ENCODE measurements at regions not wholly inside any gene's neighbourhood (a gene's known extent, or its start where the extent isn't known, plus 50 kb on each side); places are given as distances from the start of the nearest gene placed in this dataset.

DNA sequence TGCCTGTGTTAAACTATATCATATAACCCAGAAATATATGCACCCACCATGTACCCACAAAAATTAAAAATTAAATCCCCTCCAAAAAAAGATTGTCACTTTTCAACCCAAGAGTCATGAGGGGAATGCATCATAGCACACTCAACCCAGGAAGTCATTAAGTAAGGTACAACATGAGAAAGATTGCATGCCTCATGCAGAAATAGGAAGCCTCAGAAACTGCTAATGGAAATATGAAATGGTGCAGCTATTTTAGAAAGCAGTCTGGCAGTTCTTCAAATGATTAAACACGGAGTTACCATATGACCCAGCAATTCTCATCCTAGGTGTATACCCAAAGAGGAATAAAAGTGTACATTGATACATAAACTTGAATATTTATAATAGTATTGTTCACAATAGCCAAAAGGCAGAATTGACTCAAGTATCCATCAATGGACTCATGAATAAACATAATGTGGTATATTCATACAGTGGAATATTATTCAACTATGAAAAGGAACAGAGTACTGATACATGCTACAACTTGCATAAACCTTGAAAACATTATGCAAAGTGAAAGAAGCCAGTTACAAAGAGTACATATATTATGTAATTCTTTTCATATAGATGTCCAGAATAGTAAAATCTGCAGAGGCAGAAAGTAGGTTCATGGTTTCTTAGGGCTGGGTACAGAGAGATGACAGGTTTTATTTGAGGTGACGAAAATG, 70.4 kb downstream of the TMEM100 start:
- no peak for TF ChIP-seq BACH2 (CRISPR knock-in tag; IDR thresholded peaks at IDR 0.05; ENCODE audit: borderline replicate concordance)
- TF ChIP-seq, protein P1, sequence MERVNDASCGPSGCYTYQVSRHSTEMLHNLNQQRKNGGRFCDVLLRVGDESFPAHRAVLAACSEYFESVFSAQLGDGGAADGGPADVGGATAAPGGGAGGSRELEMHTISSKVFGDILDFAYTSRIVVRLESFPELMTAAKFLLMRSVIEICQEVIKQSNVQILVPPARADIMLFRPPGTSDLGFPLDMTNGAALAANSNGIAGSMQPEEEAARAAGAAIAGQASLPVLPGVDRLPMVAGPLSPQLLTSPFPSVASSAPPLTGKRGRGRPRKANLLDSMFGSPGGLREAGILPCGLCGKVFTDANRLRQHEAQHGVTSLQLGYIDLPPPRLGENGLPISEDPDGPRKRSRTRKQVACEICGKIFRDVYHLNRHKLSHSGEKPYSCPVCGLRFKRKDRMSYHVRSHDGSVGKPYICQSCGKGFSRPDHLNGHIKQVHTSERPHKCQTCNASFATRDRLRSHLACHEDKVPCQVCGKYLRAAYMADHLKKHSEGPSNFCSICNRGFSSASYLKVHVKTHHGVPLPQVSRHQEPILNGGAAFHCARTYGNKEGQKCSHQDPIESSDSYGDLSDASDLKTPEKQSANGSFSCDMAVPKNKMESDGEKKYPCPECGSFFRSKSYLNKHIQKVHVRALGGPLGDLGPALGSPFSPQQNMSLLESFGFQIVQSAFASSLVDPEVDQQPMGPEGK (CRISPR knock-in tag; IDR thresholded peaks at IDR 0.05; ENCODE audit: borderline replicate concordance): no peak
- no peak for TF ChIP-seq RARB (CRISPR knock-in tag; IDR thresholded peaks at IDR 0.05)
- no peak for TF ChIP-seq OSR1 (CRISPR knock-in tag; IDR thresholded peaks at IDR 0.05)
- no peak for TF ChIP-seq CSDC2 (CRISPR knock-in tag; IDR thresholded peaks at IDR 0.05)

All from SK-N-SH treated with all-trans-retinoic acid at 6 μM for 48 hours (cell line).